CD4-positive, alpha-beta T cell treated with Interleukin-10 for 1 hour (primary cell): ENCODE measurements at regions not wholly inside any gene's neighbourhood (a gene's known extent, or its start where the extent isn't known, plus 50 kb on each side); places are given as distances from the start of the nearest gene placed in this dataset.
"Not testable (repeated sequence)": the region's sequence is repeated elsewhere in the genome, so short reads cannot be mapped to it uniquely, and the experiment has no call there.

Experiments
- DNase-seq: peaks from one replicate; pipeline ENCODE4 v3.0.0-alpha.2; 2020

DNA sequence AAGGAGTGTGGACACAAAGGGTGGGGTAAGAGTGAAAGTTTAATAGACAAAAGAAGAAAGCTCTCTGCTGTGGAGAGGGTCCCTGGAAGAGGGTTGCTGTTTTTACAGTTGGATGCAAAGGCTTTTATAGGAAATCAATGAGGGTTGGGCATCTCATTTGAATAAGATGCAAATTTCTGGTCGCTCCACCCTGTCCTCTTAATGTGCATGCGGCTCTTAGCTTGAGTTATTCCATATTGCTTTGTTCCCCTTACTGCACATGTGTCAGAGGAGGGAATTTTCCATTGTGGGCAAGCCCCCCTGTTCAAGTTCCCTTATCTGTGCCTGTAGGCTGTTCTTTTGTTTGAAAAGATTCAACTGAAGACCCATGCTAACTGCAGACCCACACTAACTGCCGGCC lies 326.5 kb downstream of the BCL11A start:
- no peak for DNase-seq

DNA sequence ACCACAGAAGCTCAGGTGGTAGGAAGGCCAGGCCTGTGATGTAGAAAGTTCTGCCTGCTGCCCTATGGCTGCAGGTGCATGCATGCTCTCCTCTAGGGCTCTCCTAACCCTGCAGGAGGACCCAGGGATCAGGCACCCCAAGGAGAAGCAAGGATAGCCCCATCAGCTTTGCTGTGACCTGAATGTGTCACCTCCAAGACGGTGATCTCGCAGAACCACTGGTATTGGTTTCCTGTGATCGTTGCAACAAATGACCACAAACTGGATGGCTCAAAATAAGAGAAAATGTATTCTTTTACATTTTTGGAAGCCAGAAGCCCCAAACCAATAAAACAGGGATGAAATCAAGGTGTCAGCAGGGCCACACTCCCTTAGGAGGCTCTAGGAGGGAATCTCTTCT lies 327.3 kb downstream of the BCL11A start:
- DNase-seq: no peak

DNA sequence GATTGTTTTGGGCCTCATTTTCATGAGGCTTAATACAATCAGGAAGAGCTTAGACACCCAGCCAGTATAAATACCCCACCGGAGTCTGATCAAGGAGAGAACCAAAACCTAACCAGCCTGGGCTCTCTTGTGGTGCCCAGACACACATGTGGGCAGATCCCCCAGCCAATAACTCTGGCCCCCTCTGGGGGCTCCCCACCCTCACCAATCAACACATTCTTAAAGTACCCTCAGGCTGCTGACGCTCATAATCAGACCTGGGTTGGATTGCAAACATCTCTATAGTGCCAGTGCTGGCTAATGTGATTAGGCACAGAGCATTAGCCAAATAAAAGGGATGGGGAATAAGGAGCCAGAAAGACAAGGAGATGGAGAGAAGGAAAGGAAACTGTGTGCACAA lies 329.6 kb downstream of the BCL11A start:
- no peak for DNase-seq

DNA sequence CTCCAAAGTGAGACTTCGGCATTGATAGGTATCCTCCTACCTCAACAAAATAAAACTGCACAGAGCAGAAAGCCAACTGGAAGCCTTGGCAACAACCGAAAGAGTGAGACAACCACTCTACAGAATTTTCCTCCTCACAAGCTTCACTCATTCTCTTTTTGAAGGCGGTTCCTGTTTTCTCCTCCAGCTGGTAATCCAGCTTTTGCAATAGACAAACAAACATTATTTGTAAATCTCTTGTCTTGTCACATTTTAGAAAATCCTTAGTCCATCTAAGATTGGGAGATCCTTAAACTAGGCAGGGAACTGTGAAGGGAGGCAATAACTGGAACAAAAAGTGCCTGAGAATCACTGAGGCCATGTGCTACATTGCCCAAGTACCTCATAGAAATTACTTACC lies 332.4 kb downstream of the BCL11A start:
- no peak for DNase-seq

DNA sequence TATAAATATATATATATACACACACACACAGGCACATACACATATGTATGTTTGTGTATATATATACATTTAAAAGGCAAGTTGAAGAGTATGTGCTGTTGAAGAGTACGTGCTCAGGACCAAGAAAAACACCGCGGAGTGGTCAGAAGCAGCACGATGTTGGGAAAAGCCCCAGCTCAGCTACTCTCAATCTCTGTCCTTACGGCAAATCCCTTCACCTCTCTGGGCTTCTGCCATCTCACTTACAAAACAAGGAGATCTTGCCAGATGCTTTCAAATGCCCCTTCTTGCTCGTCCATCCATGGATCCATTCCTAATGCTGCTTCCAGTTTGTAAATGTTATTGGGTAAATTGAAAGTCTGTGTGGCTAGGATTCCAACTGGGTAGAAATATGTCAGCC lies 333.9 kb downstream of the BCL11A start:
- no peak for DNase-seq

DNA sequence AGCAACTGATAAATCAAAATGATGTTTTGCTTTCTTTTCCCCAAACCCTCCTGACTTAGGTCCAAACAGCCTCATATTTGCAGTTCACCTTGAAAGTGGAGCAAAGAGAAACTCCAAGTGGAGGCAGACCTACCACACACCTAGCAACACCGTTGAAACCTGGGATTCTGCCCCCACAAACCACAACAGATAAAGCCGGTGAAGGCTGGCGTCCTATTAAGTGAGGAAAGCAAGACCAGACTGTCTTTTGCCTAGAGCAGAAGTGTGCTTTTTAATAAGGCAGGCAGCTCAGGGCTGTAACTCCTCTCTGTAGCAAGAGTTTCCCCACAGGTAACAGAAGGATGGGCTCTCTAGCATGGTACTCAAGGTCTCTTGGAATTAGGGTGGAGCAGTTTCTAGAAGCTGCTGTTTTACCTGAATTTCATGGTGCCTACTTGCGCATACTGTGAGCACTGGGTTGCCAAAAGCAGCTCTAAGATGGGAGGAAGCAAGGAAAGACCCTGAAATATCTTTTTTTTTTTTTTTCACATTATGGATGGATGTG lies 336.9 kb downstream of the BCL11A start:
- no peak for DNase-seq

DNA sequence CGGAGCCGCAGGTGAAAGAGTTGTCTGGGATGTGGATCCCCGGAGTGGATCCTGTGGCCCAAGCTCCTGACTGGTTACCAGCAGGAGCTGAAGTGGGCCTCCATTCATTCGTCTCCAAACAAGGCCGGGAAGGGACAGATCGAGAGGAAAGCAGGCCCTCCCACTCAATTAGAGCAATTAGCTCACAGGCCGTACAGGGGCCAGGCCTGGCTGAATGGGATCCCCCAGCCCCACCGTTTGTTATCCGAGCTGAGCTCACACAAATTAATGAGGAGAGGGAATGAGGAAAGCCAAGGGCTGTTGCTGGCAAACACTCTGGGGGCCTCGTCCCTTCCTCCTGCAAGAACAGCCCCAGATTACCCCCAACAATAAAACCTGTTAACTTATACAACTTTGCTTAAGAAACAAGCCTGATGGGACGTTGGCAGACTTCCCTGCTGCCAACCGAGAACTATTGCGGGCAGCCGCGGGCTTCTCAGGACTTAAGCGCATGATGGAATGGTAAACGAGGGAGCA lies 338.0 kb downstream of the BCL11A start:
- no peak for DNase-seq

DNA sequence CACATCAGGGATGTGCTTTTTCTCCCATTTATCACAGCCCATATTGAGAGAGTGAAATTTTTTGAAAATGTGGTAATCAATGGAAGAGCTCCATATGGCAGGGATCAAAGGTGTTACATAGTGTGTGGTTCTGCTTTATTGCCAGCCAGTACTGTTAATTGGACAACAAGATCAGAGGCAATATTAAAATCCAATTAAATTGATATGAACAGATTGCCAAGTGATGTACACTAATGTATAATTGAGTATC lies 338.9 kb downstream of the BCL11A start:
- DNase-seq: no peak

DNA sequence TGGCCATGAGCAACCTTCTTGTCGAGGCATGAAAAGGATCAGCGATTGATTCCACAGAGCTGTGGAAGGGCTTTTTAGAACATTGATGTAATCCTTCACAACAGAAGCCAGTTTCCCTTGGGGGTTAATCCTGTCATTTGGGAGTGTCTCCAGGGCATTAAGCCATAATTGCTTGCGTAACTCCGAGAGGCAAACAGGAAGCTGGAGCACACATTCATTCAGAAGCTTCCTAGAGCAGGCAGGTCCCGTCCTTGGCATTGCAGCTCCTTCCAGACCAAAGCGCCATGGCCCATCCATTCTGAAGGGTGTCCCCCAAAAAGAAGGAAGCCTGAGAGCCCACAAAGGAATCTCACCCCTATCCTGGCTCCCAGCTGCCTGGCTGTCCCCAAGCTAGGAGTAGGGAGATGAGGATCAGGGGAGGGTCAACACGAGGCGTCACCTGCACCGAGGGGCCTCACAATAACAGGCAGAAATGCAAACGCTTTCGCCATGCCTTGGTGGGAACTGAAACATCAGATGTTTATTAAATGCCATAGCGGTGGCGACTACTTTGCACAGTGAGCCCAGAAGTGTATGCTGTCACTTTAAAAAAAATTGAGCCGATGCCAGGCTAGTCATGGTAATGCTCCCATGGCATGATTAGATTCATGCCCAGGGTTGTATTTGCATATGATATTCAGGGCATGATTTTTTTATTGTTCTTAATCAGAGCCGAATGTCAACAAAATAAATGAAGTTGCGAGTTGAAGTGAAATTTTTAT lies 339.4 kb downstream of the BCL11A start:
- DNase-seq: no peak

DNA sequence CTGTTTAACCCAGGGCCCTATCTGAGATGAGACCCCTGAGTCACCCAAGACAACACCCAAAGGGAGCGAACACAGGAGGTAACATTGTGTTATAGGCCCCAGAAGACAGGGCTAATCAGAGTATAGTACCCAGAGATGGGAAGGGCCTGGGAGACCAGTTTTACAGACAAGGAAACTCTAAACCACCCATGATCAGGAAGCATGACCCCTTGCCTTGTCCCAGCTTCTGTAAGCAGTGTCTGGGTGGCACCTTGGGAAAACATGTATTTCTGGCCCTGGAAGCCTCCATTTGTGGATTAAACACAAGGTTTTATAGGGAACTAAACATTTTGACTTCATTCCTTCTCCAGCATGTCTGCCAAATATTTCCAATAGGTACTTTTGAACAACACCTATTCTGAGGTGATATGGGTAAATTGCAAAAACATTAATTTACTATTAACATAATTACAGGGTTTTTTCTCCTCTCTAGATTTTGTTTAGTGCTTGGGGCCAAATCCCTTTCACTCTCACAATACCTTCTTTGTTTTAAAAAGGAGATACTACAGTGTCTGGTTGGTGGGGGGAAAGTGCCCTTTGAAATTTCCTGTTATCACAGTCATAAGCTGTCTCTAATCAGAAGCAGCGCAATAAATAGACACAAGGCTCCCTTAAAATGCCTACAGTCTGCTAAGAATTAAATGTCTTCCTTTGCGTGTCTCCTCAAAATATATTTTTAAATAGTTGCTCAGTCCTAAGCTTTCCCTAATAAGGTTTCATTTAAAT lies 341.1 kb downstream of the BCL11A start:
- no peak for DNase-seq

DNA sequence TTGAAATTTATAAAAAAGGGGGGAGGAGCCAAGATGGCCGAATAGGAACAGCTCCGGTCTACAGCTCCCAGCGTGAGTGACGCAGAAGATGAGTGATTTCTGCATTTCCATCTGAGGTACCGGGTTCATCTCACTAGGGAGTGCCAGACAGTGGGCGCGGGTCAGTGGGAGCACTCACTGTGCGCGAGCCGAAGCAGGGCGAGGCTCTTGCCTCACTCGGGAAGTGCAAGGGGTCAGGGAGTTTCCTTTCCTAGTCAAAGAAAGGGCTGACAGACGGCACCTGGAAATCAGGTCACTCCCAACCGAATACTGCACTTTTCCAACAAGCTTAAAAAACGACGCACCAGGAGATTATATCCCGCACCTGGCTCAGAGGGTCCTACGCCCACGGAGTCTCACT lies 364.4 kb downstream of the BCL11A start:
- DNase-seq: not testable (repeated sequence)

DNA sequence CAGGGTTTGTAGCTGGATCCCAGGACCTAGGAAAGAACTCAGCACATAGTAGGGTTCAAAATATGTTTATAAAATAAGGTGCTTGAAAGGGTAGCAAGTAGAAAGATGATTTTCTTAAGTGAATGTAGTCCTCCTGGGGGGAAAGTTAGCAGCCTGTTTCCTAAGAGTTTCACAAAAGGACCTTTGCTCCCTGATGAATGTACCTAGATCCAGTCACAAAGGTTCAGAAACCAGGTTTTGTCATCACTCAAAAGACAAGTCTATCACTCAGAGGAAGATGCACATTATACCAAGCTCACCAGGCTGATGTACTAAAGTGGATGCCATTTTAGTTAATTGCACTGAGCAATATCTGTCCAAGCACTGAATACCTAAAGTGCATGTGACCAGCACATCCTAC lies 378.2 kb downstream of the BCL11A start:
- DNase-seq: no peak

DNA sequence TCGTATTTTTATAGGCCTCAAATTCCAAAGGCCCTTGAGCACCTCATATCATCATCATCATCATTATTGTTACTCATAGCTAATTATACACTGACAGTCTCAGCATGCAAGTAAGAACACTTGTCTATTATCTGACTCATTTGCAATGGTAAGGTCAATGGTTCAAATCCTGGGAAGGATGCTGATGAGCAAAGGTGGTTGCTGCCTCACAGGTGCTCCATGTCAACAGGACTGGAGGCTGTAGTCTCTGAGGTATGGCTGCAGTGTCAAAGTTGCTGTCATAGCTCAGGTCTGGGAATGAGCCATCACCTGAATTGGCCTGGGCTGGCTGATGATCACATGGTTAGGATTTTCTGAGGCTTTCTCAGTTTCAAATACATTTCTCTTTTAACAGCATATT lies 379.3 kb downstream of the BCL11A start:
- DNase-seq: no peak

DNA sequence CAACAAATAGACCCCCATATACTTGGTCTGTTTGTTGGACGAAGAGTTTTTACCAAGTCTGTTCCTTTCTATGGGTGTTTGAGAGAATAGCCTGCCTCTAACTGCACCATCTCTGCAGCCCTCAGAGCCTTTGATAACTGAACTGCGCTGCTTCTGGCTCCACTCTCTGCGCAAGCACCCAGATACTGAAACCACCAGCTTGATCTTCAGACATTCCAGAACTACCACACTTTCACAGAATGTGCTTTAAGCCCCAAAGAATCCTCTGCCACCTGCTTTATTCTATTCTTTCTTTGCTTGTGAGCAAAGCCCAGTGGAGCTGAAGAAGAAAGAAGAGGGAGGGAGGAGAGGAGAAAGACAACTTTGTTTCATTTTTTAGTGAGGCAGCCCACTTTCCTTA lies 380.7 kb downstream of the BCL11A start:
- DNase-seq: no peak

DNA sequence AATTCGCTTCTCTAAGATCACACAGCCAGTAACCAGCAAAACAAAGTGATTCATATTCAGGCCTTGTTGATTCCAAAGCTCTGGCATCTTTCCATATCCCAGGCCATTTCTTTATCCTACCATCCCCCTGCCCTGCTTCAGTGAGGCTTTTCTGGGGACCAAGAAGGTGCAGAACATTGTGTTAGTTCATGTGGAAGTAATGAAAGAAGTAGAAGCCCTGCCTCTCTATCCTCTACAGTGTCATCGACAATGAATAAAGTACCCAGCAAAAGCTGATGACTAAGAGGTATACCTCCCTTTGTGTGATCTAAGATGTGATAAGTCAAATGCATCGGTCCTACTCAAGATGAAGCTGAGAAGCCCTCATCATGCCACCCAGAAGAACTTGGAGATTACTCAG lies 383.2 kb downstream of the BCL11A start:
- no peak for DNase-seq

DNA sequence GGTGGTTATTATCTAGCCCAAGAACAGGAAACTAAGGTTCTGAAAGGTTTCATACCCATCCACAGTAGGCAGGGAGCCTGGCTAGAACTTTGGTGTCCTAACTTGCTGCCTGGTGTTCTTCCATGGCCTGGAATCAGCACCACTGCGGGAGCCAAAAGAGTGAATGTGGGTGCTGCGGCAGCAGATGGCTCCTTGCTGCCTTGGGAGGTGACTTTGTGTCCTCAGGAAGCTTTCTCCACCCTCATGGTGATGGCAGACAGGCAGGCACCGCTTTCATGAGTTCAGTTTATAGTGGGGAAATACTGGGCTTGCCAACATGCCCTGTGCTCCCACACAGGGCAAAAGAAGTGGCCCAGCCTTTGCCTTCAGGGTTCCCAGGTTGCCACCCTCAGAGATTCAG lies 385.2 kb downstream of the BCL11A start:
- DNase-seq: no peak

DNA sequence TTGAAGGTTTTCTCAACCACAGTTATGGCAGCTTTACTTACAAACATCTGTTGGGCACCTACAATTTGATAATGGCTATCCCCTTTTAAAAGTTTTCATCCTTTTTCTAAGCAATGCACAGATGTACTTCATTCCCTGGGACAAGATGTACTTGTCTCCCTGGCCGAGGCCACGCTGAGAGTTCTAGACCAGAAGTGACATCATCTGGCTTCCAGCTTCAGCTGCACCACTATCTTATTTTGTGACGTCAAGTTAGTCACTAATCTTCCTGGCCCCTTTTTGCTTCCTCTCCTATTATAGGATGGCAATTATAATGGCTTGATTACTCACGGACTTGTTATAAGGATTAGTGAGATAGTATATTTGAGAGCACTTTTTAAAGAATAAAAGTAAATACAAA lies 386.4 kb downstream of the BCL11A start:
- DNase-seq: no peak

DNA sequence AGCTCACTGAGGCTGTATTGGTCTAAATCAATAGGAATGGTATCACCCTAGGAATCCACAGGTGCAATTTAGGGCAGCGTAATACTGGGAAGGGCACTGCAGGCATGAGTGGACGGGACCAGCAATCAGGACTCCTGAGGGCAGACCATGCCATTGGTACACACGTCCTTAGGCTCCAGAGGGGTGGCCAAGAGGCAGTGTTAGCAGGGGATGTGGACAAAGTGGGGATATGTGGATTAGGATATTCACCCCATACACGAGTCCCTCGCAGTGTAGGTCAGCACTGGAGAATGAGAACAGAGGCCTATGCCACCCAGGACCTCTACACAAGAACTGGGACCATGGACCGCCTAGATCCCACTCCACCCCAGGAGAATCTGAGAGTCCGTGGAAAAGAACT lies 389.8 kb downstream of the BCL11A start:
- no peak for DNase-seq

DNA sequence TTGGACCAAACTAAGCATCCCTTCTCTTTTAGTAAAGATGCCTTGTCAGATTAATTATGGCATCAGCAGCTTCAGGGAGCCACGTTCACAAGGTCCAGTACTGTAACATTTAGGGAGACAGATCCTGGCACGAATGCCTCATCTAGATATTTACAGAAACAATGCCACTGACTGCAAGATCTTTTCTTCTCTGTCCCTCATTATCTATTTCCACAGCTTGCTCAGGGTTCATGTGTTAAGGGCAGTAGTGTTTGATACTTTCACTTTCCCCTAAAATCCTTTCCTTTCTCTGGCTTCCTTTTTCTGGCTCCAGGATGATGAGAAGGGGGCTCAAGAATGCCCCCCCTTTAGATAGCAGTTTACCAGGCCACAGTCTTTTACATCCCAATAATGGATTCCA lies 393.9 kb downstream of the BCL11A start:
- no peak for DNase-seq

DNA sequence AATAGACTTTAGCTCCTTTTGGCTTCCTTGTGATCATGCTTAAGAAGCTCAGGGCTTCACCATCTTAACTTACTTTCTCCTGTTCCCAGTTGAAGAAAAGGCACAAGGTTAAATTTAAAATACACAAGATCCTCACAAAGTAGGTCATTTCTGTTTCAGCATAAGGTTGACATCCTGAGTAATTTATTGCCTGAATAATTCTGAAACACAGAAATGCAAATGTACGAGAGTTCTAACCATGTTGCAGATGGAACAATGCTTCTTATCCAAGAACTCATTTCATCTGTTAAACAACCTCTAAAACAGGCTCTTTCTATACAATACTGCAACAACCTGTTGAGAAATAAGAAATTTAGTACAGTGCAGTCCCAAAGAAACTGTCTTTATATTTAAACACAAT lies 395.2 kb downstream of the BCL11A start:
- DNase-seq: no peak

DNA sequence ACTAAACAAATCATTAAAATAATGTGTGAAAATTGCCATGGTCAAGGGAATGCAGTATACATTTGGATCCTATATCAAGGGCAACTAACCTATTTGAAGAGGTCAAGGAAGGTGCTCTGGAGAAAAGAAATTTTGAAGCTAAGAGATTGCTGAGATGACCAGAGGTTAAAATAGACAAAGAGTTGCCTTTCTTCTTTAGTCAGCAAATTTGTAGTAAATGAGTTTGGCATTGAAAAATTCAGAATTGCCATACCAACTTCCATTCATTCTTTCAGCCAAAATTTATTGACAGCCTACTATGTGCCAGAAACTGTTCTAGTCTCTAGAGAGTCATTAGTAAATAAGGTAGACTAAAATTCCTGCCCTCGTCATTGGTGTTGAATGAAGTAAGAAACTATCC lies 396.2 kb downstream of the BCL11A start:
- no peak for DNase-seq

DNA sequence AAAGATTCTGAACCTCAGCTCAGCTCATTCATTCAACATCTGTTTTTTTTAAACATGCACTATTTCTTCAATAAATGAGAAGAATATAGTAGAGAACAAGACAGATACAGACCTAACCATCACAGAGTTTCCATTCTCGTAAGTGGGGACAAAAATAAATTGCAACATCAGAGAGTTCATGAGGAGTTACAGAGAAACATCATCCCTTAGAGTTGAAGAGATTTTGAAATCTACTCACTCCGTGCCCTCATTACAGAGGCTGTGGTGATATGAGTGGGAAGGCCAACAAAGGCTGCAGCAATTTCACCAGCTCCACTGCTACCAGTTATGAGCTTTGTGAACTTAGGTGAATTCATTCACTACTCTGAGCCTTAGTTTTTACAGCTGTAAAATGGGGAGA lies 399.3 kb downstream of the BCL11A start:
- no peak for DNase-seq

DNA sequence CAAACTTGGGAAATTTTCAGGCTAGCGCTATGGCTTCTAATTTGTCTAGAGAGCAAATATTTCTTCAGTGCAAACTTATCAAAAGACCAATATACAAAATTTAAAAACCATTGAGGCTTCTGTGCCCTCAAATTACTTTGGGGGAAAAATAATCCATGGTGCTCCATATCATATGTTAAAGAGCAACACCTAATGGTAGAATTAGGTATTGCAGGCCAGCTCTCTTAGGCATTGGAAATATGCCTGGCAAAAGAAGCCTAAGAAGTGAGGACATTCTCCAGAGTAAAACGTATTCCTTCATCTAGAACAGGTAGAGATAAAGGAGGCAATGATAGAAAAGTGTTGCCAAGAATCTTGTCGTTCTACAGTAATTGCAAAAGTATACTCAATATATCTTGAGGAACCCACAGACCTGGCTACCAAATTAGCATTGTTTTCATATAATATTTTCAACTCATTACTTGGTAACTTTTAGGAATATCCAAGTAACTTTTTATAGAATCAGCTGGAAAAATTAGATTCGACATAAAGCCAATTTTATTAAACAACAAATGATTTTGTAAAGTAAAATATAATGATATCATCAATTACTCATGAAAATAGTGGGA lies 401.1 kb downstream of the BCL11A start:
- peak; percentile 24 for DNase-seq

DNA sequence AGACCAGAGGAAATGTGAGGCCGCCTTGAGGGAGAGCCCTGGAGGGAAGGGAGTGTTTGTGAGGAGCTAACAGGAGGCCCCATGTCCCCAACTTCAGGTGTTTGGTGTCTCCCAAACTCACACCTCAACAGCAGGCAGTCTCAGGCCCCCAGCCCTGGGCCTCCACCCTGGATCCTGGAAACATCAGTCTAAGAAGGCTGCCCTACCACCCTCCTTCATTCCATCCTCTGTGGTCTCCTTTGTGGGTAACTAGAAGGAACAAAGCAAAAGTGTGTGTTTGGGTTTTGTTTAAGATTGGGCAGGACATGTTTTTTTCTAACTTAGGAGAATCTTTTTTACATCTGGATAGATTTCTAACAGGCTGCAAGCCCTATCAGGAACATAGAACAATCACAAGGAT lies 404.3 kb downstream of the BCL11A start:
- no peak for DNase-seq
